ENCODE measurements at regions not wholly inside any gene's neighbourhood (a gene's known extent, or its start where the extent isn't known, plus 50 kb on each side); places are given as distances from the start of the nearest gene placed in this dataset.

DNA sequence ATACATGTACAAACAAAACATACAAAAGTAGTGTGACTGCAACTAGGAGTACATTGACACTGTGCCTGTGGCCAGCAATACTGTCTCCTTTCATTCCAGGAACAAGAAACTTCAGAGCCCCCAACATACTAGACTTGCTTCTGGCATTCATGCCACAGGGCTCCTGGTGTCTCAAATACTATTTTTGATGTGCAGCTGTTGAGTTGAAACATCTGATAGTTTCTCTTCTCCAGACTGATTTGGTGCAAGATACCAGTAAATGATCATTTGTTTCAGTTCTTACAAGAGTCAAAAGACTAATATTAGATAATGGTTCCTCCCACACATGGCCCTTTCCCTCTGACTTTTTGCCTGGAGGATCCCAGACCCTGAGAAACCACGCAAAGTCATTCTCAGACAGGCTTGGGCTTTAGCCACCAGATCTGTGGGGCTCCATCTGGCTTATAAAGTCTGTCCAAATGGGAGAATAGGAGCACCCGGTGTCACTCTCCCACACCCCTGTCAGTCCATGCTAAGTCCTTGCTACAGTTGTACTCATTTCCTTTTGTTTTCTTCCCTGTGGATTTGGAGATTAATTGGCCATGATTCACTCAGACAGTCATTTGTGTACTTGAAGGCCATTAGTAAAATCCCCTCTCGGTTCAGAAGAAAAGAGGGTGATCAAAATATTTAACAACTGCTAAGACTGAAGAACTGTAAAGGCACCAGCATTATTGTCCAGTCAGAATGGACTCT lies 163.5 kb upstream of the RUNX1 start:
- no peak for DNase-seq
- Histone ChIP-seq H3F3A (ENCODE audit: insufficient read depth, low read length) (peaks cover 11% of the 10 kb centered on the region), H3K9me3 (replicated peaks; ENCODE audit: insufficient read depth, low read length) (no peaks in the 10 kb centered on the region), H3K79me2 (ENCODE audit: low read length) (no peaks in the 10 kb centered on the region), H3K4me1 (ENCODE audit: low read length) (peaks cover 29% of the 10 kb centered on the region), H3K9ac (ENCODE audit: low read length) (no peak overlapping the region), H3K27me3 (replicated peaks; ENCODE audit: insufficient read depth, low read length) (peaks cover 24% of the 10 kb centered on the region), H3K4me3 (ENCODE audit: low read length) (no peak overlapping the region), H3K27ac (ENCODE audit: low read length) (no peak overlapping the region), H2AFZ (ENCODE audit: low read length) (no peak overlapping the region), H3K4me2 (ENCODE audit: low read depth, low read length) (peak overlapping the region; percentile 27), H3K9me2 (replicated peaks; ENCODE audit: insufficient read depth, low read length) (no peaks in the 10 kb centered on the region), H3K36me3 (replicated peaks; ENCODE audit: insufficient read depth, low read length) (no peaks in the 10 kb centered on the region), H4K20me1 (ENCODE audit: insufficient read depth, low read length) (no peaks in the 10 kb centered on the region)
- TF ChIP-seq EZH2 (optimal IDR thresholded peaks at IDR 0.05; ENCODE audit: low read depth, low read length) (no peak), EZH2phosphoT487 (IDR thresholded peaks at IDR 0.05; ENCODE audit: low read length) (no peak)
- TF ChIP-seq, protein P1, sequence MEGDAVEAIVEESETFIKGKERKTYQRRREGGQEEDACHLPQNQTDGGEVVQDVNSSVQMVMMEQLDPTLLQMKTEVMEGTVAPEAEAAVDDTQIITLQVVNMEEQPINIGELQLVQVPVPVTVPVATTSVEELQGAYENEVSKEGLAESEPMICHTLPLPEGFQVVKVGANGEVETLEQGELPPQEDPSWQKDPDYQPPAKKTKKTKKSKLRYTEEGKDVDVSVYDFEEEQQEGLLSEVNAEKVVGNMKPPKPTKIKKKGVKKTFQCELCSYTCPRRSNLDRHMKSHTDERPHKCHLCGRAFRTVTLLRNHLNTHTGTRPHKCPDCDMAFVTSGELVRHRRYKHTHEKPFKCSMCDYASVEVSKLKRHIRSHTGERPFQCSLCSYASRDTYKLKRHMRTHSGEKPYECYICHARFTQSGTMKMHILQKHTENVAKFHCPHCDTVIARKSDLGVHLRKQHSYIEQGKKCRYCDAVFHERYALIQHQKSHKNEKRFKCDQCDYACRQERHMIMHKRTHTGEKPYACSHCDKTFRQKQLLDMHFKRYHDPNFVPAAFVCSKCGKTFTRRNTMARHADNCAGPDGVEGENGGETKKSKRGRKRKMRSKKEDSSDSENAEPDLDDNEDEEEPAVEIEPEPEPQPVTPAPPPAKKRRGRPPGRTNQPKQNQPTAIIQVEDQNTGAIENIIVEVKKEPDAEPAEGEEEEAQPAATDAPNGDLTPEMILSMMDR (IDR thresholded peaks at IDR 0.05; ENCODE audit: low read length), result no peak

DNA sequence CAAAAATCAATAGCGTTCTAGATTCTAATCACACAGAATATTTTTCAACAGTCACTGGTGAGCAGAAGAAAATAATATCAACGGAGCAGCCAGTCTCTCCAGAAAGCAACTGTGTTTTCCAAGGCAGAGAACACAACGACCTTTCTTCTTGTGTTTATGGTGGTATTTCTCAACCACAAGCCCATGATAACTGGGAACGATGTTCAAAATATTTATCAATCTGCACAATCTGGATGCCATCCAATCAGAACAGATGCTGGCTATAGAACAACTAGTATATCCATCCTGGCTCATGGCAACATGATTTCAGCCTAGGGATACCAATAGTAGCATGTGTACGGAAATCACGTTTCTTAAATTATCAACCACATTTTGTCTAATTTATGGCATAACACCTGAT lies 162.7 kb upstream of the RUNX1 start:
- H3K9ac ChIP-seq (ENCODE audit: low read length), result no peak overlapping the region

DNA sequence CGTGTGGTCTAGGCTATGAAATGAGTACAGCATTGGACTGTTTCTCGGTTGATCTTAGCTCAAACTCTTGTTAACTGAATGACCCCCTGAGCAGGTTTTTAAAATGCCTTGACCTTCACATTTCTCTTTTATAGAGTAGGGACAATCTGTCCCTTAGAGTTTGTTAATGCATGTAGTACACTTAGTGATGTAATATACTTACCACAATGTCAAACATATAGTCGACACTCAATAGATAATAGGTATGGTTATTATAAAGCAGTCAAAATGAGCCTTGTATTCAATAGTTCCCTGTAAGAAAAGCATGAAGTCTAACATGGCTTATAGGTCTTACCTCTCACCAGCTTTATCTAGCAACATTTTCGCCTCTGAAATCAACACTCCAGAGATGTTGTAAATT lies 161.0 kb upstream of the RUNX1 start:
- no peaks in the 10 kb centered on the region for H3K79me2 ChIP-seq (ENCODE audit: low read length)
- no peak for DNase-seq
- TF ChIP-seq EZH2 (optimal IDR thresholded peaks at IDR 0.05; ENCODE audit: low read depth, low read length) (no peak), EZH2phosphoT487 (IDR thresholded peaks at IDR 0.05; ENCODE audit: low read length) (no peak)
- TF ChIP-seq, protein P1 (IDR thresholded peaks at IDR 0.05; ENCODE audit: low read length), result no peak
- no peaks in the 10 kb centered on the region for H4K20me1 ChIP-seq (ENCODE audit: insufficient read depth, low read length)
- H3K4me1 ChIP-seq (ENCODE audit: low read length), result peaks cover 40% of the 10 kb centered on the region
- H3K9me3 ChIP-seq (replicated peaks; ENCODE audit: insufficient read depth, low read length), result no peaks in the 10 kb centered on the region
- H3K4me3 ChIP-seq (ENCODE audit: low read length), result no peak overlapping the region
- peaks cover 30% of the 10 kb centered on the region for H3K27me3 ChIP-seq (replicated peaks; ENCODE audit: insufficient read depth, low read length)
- no peaks in the 10 kb centered on the region for H3K36me3 ChIP-seq (replicated peaks; ENCODE audit: insufficient read depth, low read length)
- no peak overlapping the region for H3K9ac ChIP-seq (ENCODE audit: low read length)
- no peak overlapping the region for H2AFZ ChIP-seq (ENCODE audit: low read length)
- no peaks in the 10 kb centered on the region for H3K9me2 ChIP-seq (replicated peaks; ENCODE audit: insufficient read depth, low read length)
- no peak overlapping the region for H3K4me2 ChIP-seq (ENCODE audit: low read depth, low read length)
- peaks cover 8% of the 10 kb centered on the region; the same call in 1 of the 2 replicates for H3F3A ChIP-seq (ENCODE audit: insufficient read depth, low read length)
- H3K27ac ChIP-seq (ENCODE audit: low read length), result no peak overlapping the region

More for the DNA sequence above, 162.7 kb upstream of the RUNX1 start:
- H3K36me3 ChIP-seq (replicated peaks; ENCODE audit: insufficient read depth, low read length), result no peaks in the 10 kb centered on the region
- peaks cover 3% of the 10 kb centered on the region for H3F3A ChIP-seq (ENCODE audit: insufficient read depth, low read length)
- no peaks in the 10 kb centered on the region for H4K20me1 ChIP-seq (ENCODE audit: insufficient read depth, low read length)
- no peak for TF ChIP-seq EZH2 (optimal IDR thresholded peaks at IDR 0.05; ENCODE audit: low read depth, low read length)
- no peak for TF ChIP-seq EZH2phosphoT487 (IDR thresholded peaks at IDR 0.05; ENCODE audit: low read length)
- TF ChIP-seq, protein P1 (IDR thresholded peaks at IDR 0.05; ENCODE audit: low read length), result no peak
- DNase-seq, result no peak
- H3K4me2 ChIP-seq (ENCODE audit: low read depth, low read length), result peak overlapping the region; percentile 27; the same call in 1 of the 2 replicates
- no peaks in the 10 kb centered on the region for H3K9me2 ChIP-seq (replicated peaks; ENCODE audit: insufficient read depth, low read length)
- H3K27me3 ChIP-seq (replicated peaks; ENCODE audit: insufficient read depth, low read length), result peaks cover 29% of the 10 kb centered on the region
- peaks cover 23% of the 10 kb centered on the region for H3K4me1 ChIP-seq (ENCODE audit: low read length)
- no peak overlapping the region for H3K4me3 ChIP-seq (ENCODE audit: low read length)
- H2AFZ ChIP-seq (ENCODE audit: low read length), result no peak overlapping the region
- no peaks in the 10 kb centered on the region for H3K79me2 ChIP-seq (ENCODE audit: low read length)
- H3K9me3 ChIP-seq (replicated peaks; ENCODE audit: insufficient read depth, low read length), result no peaks in the 10 kb centered on the region
- H3K27ac ChIP-seq (ENCODE audit: low read length), result no peak overlapping the region
